IMR-90 (cell line): ENCODE measurements at regions not wholly inside any gene's neighbourhood (a gene's known extent, or its start where the extent isn't known, plus 50 kb on each side); places are given as distances from the start of the nearest gene placed in this dataset.

Experiments
- ATAC-seq: fragments of 200-7000 bp; cut with Tn5 transposase; 2 replicates; pipeline ENCODE4 v1.9.1; 2020; ENCODE audit warnings: low read depth, mild to moderate bottlenecking, moderate library complexity
- BruUV-seq: library from RNA; stranded (reverse); fragments of 400-500 nt; replicated peaks from 2 replicates; lab custom pipeline; 2021; lab: Mats Ljungman, UMichigan
- CTCF ChIA-PET: fragments of 300-600 bp; formaldehyde crosslinking; extraction: SDS; loops from one replicate; lab custom pipeline; 2021; ENCODE audit warnings: antibody characterized with exemption; lab: Yijun Ruan, JAX
- POLR2A ChIA-PET: fragments of 300-600 bp; sonication (Branson Sonifier 250); formaldehyde crosslinking; loops from one replicate; lab custom pipeline; 2022; ENCODE audit warnings: antibody characterized with exemption; ENCODE audit not compliant: unreplicated experiment; lab: Charles Lee
- DNase-seq: peaks from one replicate; pipeline ENCODE4 v3.0.0; 2013
- H2AFZ ChIP-seq: replicated peaks from 2 replicates; pipeline ENCODE3; 2013; ENCODE audit warnings: low read length, mild to moderate bottlenecking; ENCODE audit not compliant: poor library complexity
- H2AK5ac ChIP-seq: 2 replicates; pipeline ENCODE4 v1.6.1; 2013; ENCODE audit warnings: low read depth, low read length, inconsistent platforms
- H2AK9ac ChIP-seq: replicated peaks from 2 replicates; pipeline ENCODE3; 2013; ENCODE audit warnings: mild to moderate bottlenecking, low read depth, low read length, moderate library complexity; ENCODE audit not compliant: poor library complexity
- H2BK120ac ChIP-seq: 2 replicates; pipeline ENCODE4 v1.6.1; 2013; ENCODE audit warnings: low read depth, low read length, inconsistent platforms
- H2BK15ac ChIP-seq: 3 replicates; pipeline ENCODE4 v1.6.1; 2013; ENCODE audit warnings: low read depth, low read length, inconsistent platforms
- H2BK20ac ChIP-seq: 2 replicates; pipeline ENCODE4 v1.6.1; 2013; ENCODE audit warnings: low read depth, mild to moderate bottlenecking, inconsistent platforms, low read length, moderate library complexity
- H2BK5ac ChIP-seq: 2 replicates; pipeline ENCODE4 v1.6.1; 2013; ENCODE audit warnings: mild to moderate bottlenecking, low read depth, low read length, inconsistent platforms; ENCODE audit not compliant: poor library complexity, severe bottlenecking
- H3K14ac ChIP-seq: replicated peaks from 2 replicates; pipeline ENCODE4 v1.6.1; 2013; ENCODE audit warnings: low read depth, low read length, inconsistent platforms
- H3K18ac ChIP-seq: 2 replicates; pipeline ENCODE4 v1.6.1; 2013; ENCODE audit warnings: low read depth, low read length, control low read depth
- H3K23ac ChIP-seq: 2 replicates; pipeline ENCODE4 v1.6.1; 2013; ENCODE audit warnings: low read depth, low read length, inconsistent platforms
- H3K27ac ChIP-seq: 2 replicates; pipeline ENCODE4 v1.5.1; 2013; ENCODE audit warnings: mild to moderate bottlenecking, control low read depth, low read length; ENCODE audit not compliant: insufficient read depth
- H3K27me3 ChIP-seq: 2 replicates; pipeline ENCODE4 v1.6.1; 2013; ENCODE audit warnings: low read length; ENCODE audit not compliant: control insufficient read depth, insufficient read depth
- H3K36me3 ChIP-seq: 2 replicates; pipeline ENCODE4 v1.6.1; 2013; ENCODE audit warnings: low read length, mixed read lengths; ENCODE audit not compliant: control insufficient read depth, insufficient read depth
- H3K4ac ChIP-seq: 2 replicates; pipeline ENCODE4 v1.6.1; 2013; ENCODE audit warnings: low read depth, low read length, inconsistent platforms
- H3K4me1 ChIP-seq: 2 replicates; pipeline ENCODE4 v1.6.1; 2013; ENCODE audit warnings: low read length, mixed read lengths; ENCODE audit not compliant: control insufficient read depth, insufficient read depth
- H3K4me2 ChIP-seq: 2 replicates; pipeline ENCODE4 v1.6.1; 2013; ENCODE audit warnings: low read depth, mild to moderate bottlenecking, control low read depth, low read length, moderate library complexity
- H3K4me3 ChIP-seq: 2 replicates; pipeline ENCODE4 v1.5.1; 2013; ENCODE audit warnings: low read depth, mild to moderate bottlenecking, control low read depth, low read length, moderate library complexity; ENCODE audit not compliant: insufficient read depth
- H3K56ac ChIP-seq: 2 replicates; pipeline ENCODE4 v1.6.1; 2013; ENCODE audit warnings: low read length, inconsistent platforms; ENCODE audit not compliant: insufficient read depth; ENCODE audit errors: extremely low read depth
- H3K79me1 ChIP-seq, 2 experiments: 2 replicates each; pipeline ENCODE4 v1.6.1; 2013; ENCODE audit warnings: low read length in 2 of 2, inconsistent platforms in 1 of 2, low read depth in 1 of 2
- H3K9ac ChIP-seq: 2 replicates; pipeline ENCODE4 v1.6.1; 2013; ENCODE audit warnings: low read depth, low read length, control low read depth
- H3K9me1 ChIP-seq: 2 replicates; pipeline ENCODE4 v1.6.1; 2013; ENCODE audit warnings: low read length, inconsistent platforms; ENCODE audit not compliant: insufficient read depth
- H3K9me3 ChIP-seq: 2 replicates; pipeline ENCODE4 v1.6.1; 2013; ENCODE audit warnings: low read length; ENCODE audit not compliant: control insufficient read depth, insufficient read depth
- H4K20me1 ChIP-seq: 2 replicates; pipeline ENCODE4 v1.6.1; 2013; ENCODE audit warnings: low read length, inconsistent platforms; ENCODE audit not compliant: insufficient read depth
- H4K5ac ChIP-seq: 2 replicates; pipeline ENCODE4 v1.6.1; 2013; ENCODE audit warnings: mild to moderate bottlenecking, low read depth, low read length, control low read depth
- H4K8ac ChIP-seq, 2 experiments: 2 replicates each; pipeline ENCODE4 v1.6.1; 2013; ENCODE audit warnings: low read depth in 2 of 2, low read length in 2 of 2, control low read depth in 1 of 2, inconsistent platforms in 1 of 2
- H4K91ac ChIP-seq: 2 replicates; pipeline ENCODE4 v1.6.1; 2013; ENCODE audit warnings: low read depth, low read length, inconsistent platforms; ENCODE audit not compliant: insufficient read depth
- BHLHE40 ChIP-seq: fragments of 150-350 bp; IDR thresholded peaks from 2 replicates; pipeline ENCODE4 v1.6.1; 2016; ENCODE audit warnings: mild to moderate bottlenecking, low read depth, low read length
- CEBPB ChIP-seq: IDR thresholded peaks from 2 replicates; pipeline ENCODE4 v1.6.1; 2012; ENCODE audit warnings: low read depth, low read length, improper control_type of control experiment
- CHD1 ChIP-seq: IDR thresholded peaks from 2 replicates; pipeline ENCODE4 v1.6.1; 2012; ENCODE audit warnings: low read depth, low read length, improper control_type of control experiment
- ELK1 ChIP-seq: fragments of 150-350 bp; IDR thresholded peaks from 2 replicates; pipeline ENCODE4 v1.6.1; 2016; ENCODE audit warnings: low read depth, mild to moderate bottlenecking, low read length, moderate library complexity, borderline replicate concordance
- FOS ChIP-seq: fragments of 150-350 bp; IDR thresholded peaks from 2 replicates; pipeline ENCODE4 v1.6.1; 2016; ENCODE audit warnings: low read depth, low read length
- MAFK ChIP-seq: IDR thresholded peaks from 2 replicates; pipeline ENCODE4 v1.6.1; 2012; ENCODE audit warnings: low read depth, low read length, improper control_type of control experiment
- MAZ ChIP-seq: IDR thresholded peaks from 2 replicates; pipeline ENCODE4 v1.6.1; 2012; ENCODE audit warnings: low read depth, mild to moderate bottlenecking, low read length, improper control_type of control experiment, moderate library complexity, borderline replicate concordance
- MXI1 ChIP-seq: IDR thresholded peaks from 2 replicates; pipeline ENCODE4 v1.6.1; 2012; ENCODE audit warnings: low read depth, mild to moderate bottlenecking, low read length, moderate library complexity, borderline replicate concordance
- NFE2L2 ChIP-seq: fragments of 150-350 bp; IDR thresholded peaks from 2 replicates; pipeline ENCODE4 v1.6.1; 2016; ENCODE audit warnings: low read depth, mild to moderate bottlenecking, low read length
- POLR2A ChIP-seq: IDR thresholded peaks from 2 replicates; pipeline ENCODE4 v1.6.1; 2012; ENCODE audit warnings: mild to moderate bottlenecking, low read depth, low read length
- RAD21 ChIP-seq: IDR thresholded peaks from 2 replicates; pipeline ENCODE4 v1.6.1; 2012; ENCODE audit warnings: low read length, improper control_type of control experiment
- RCOR1 ChIP-seq: IDR thresholded peaks from 2 replicates; pipeline ENCODE4 v1.6.1; 2012; ENCODE audit warnings: mild to moderate bottlenecking, low read length, improper control_type of control experiment; ENCODE audit not compliant: insufficient replicate concordance
- RFX5 ChIP-seq: IDR thresholded peaks from 2 replicates; pipeline ENCODE4 v1.8.0; 2012; ENCODE audit warnings: low read depth, mild to moderate bottlenecking, low read length, moderate library complexity
- SMC3 ChIP-seq: fragments of 150-350 bp; IDR thresholded peaks from 2 replicates; pipeline ENCODE4 v1.6.1; 2016; ENCODE audit warnings: low read depth, mild to moderate bottlenecking, antibody characterized with exemption, low read length, moderate library complexity
- USF2 ChIP-seq: fragments of 150-350 bp; IDR thresholded peaks from 2 replicates; pipeline ENCODE4 v1.6.1; 2017; ENCODE audit warnings: mild to moderate bottlenecking, antibody characterized with exemption, low read length, low read depth
- WGBS, 2 experiments: methylation state at CpG; one replicate each; pipeline versions ENCODE4 v1.1.5 to v1.1.7; 2013; ENCODE audit warnings: missing lambda C conversion rate in 2 of 2; ENCODE audit not compliant: insufficient read length in 1 of 2; ENCODE audit errors: extremely low coverage in 2 of 2; 5-methylcytosine and 5-hydroxymethylcytosine counted together
- dilution Hi-C: fragments of 300-500 bp; cut with HindIII; formaldehyde crosslinking; loops from one replicate; pipeline ENCODE4 v1.14.3; 2018; ENCODE audit warnings: low sequenced_read_pairs; ENCODE audit not compliant: unreplicated experiment
- in situ Hi-C: fragments of 300-500 bp; cut with MboI; formaldehyde crosslinking; loops from 3 replicates; pipeline ENCODE4 v1.14.3; 2019; ENCODE audit warnings: low sequenced_read_pairs, inconsistent platforms, mixed read lengths
- intact Hi-C: fragments of 100-400 bp; cut with micrococcal nuclease; formaldehyde crosslinking; loops from 2 replicates; pipeline ENCODE4 v1.10.0; 2022
- TF ChIP-seq, protein P1 (sequence below): conservative IDR thresholded peaks from 2 replicates; pipeline ENCODE4 v1.5.1; 2012; ENCODE audit warnings: mild to moderate bottlenecking, low read depth, low read length, improper control_type of control experiment

GRCh38 chr14:34072921-34073320, 122.0 kb upstream of the EGLN3 start:
- no peak overlapping the region for H3K56ac ChIP-seq
- no peak overlapping the region for H4K5ac ChIP-seq
- no peak overlapping the region for H3K27ac ChIP-seq
- H3K36me3 ChIP-seq, result no peaks in the 10 kb centered on the region
- WGBS, 2 experiments, result no CpG with 5 or more reads among the region's 1 CpG
- H3K14ac ChIP-seq, result no peak overlapping the region
- CTCF ChIA-PET, result no interaction called here
- no peak overlapping the region for H2AK5ac ChIP-seq
- H3K18ac ChIP-seq, result no peak overlapping the region
- no peak overlapping the region for H2BK20ac ChIP-seq
- no peak overlapping the region for H2BK120ac ChIP-seq
- no TSS peak for BruUV-seq
- POLR2A ChIA-PET, result no interaction called here
- dilution Hi-C loops (no loop called here), in situ Hi-C loops (no loop called here), intact Hi-C loops (no loop called here)
- H2BK5ac ChIP-seq, result no peak overlapping the region
- H3K9ac ChIP-seq, result no peak overlapping the region
- H2AFZ ChIP-seq, result no peak overlapping the region
- no peak overlapping the region for H3K23ac ChIP-seq
- no peak overlapping the region for H3K4me3 ChIP-seq
- no peak overlapping the region for H4K91ac ChIP-seq
- H2BK15ac ChIP-seq, result no peak overlapping the region
- no peak overlapping the region for H3K4me2 ChIP-seq
- H3K9me1 ChIP-seq, result no peaks in the 10 kb centered on the region
- H4K20me1 ChIP-seq, result no peaks in the 10 kb centered on the region
- TF ChIP-seq SMC3 (no peak), MAFK (no peak), CHD1 (no peak), BHLHE40 (no peak), RCOR1 (no peak), ELK1 (no peak), USF2 (no peak), POLR2A (no peak), RFX5 (no peak), MAZ (no peak), FOS (no peak), CEBPB (no peak), RAD21 (no peak), MXI1 (no peak), NFE2L2 (no peak)
- TF ChIP-seq, protein P1, sequence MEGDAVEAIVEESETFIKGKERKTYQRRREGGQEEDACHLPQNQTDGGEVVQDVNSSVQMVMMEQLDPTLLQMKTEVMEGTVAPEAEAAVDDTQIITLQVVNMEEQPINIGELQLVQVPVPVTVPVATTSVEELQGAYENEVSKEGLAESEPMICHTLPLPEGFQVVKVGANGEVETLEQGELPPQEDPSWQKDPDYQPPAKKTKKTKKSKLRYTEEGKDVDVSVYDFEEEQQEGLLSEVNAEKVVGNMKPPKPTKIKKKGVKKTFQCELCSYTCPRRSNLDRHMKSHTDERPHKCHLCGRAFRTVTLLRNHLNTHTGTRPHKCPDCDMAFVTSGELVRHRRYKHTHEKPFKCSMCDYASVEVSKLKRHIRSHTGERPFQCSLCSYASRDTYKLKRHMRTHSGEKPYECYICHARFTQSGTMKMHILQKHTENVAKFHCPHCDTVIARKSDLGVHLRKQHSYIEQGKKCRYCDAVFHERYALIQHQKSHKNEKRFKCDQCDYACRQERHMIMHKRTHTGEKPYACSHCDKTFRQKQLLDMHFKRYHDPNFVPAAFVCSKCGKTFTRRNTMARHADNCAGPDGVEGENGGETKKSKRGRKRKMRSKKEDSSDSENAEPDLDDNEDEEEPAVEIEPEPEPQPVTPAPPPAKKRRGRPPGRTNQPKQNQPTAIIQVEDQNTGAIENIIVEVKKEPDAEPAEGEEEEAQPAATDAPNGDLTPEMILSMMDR, result no peak
- H3K79me1 ChIP-seq, result no peaks in the 10 kb centered on the region
- H3K9me3 ChIP-seq, result no peaks in the 10 kb centered on the region
- no peak overlapping the region for H3K4ac ChIP-seq
- peaks cover 1% of the 10 kb centered on the region; the same call in 1 of the 2 replicates for H3K27me3 ChIP-seq
- H3K4me1 ChIP-seq, result no peaks in the 10 kb centered on the region
- H4K8ac ChIP-seq, result no peak overlapping the region
- H2AK9ac ChIP-seq, result no peak overlapping the region
- DNase-seq (no peak), ATAC-seq (no peak)
